Breast epithelium (tissue), 4 donors: ENCODE measurements at regions not wholly inside any gene's neighbourhood (a gene's known extent, or its start where the extent isn't known, plus 50 kb on each side); places are given as distances from the start of the nearest gene placed in this dataset.

Experiments used
- DNase-seq, 2 donors: peaks; one replicate each; pipeline ENCODE4 v3.0.0-alpha.2; 2019; ENCODE audit warnings: low spot score in 2 of 2
- H3K27ac ChIP-seq, 2 donors: fragments of 200-600 bp; sonication (generic) in 1 of 2; one replicate each; pipeline ENCODE4 v1.5.1; 2016 to 2019; ENCODE audit warnings: mild to moderate bottlenecking in 1 of 2
- H3K27me3 ChIP-seq, 2 donors: fragments of 200-600 bp; sonication (generic) in 1 of 2; one replicate each; pipeline versions ENCODE4 v1.5.1 to v1.6.0; 2017 to 2019; ENCODE audit warnings: control low read depth in 1 of 2, mild to moderate bottlenecking in 1 of 2
- H3K36me3 ChIP-seq: fragments of 200-600 bp; one replicate; pipeline ENCODE4 v1.5.1; 2019
- H3K4me1 ChIP-seq, 2 donors: fragments of 200-600 bp; sonication (generic); one replicate each; pipeline ENCODE4 v1.5.1; 2016 to 2019; ENCODE audit warnings: control low read depth in 1 of 2
- H3K4me3 ChIP-seq, 3 donors: fragments of 200-600 bp; sonication (generic); 1 replicate in 2 of 3; 2 replicates in 1 of 3; pipeline ENCODE4 v1.5.1; 2016 to 2019; ENCODE audit warnings: mild to moderate bottlenecking in 3 of 3, moderate library complexity in 2 of 3
- H3K9me3 ChIP-seq, 2 donors: fragments of 200-600 bp; sonication (generic) in 1 of 2; one replicate each; pipeline ENCODE4 v1.5.1; 2016 to 2019; ENCODE audit warnings: control low read depth in 1 of 2
- CTCF ChIP-seq, 3 donors: fragments of 450-650 bp; IDR thresholded peaks; one replicate each; pipeline ENCODE4 v1.5.1; 2016 to 2017; ENCODE audit warnings: antibody characterized with exemption in 3 of 3, mild to moderate bottlenecking in 3 of 3, moderate library complexity in 3 of 3
- POLR2A ChIP-seq: fragments of 450-650 bp; IDR thresholded peaks from one replicate; pipeline ENCODE4 v1.6.1; 2016; ENCODE audit warnings: antibody characterized with exemption, mild to moderate bottlenecking, moderate library complexity
- POLR2AphosphoS5 ChIP-seq, 3 donors: sonication (generic); formaldehyde crosslinking; IDR thresholded peaks; one replicate each; pipeline ENCODE4 v1.6.1; 2017; ENCODE audit warnings: antibody characterized with exemption in 3 of 3
- intact Hi-C: fragments of 100-400 bp; cut with DNase I; formaldehyde crosslinking; loops from one replicate; pipeline ENCODE4 v1.15.1; 2023; ENCODE audit warnings: low total_unique reads

DNA sequence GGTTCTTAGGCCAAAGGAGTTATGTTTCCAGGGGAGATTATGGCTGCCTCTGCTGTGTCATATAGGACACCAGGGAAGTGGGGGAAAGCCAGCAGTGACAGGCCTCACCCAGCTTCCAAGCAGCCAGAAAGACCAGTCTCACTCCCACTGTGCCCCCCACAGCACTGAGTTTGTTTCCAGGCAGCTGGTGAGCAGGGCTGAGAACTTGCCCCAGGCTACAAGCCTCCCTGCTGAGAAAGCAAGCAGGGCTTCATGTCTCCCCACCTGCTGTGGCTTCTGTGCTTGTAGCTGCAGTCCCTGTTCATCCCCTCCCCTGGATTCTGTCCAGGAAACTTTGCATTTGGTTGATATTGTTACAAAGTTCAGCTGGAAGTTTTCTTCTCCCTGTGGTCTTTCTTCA lies 376.3 kb downstream of the PDCD6IP start:
- intact Hi-C loops: no loop called here

GRCh38 chr3:34175636-34176176 lies 377.3 kb downstream of the PDCD6IP start:
- no peak overlapping the region for H3K27ac ChIP-seq
- no peak for TF ChIP-seq POLR2AphosphoS5 (IDR thresholded peaks at IDR 0.05)
- no peak for TF ChIP-seq CTCF (IDR thresholded peaks at IDR 0.05)
- TF ChIP-seq POLR2A: no peak
- no peak for DNase-seq
- H3K27me3 ChIP-seq: no peaks in the 10 kb centered on the region
- H3K36me3 ChIP-seq: no peaks in the 10 kb centered on the region
- peaks cover 0 to 4% of the 10 kb centered on the region in 2 donors for H3K9me3 ChIP-seq
- intact Hi-C loops: no loop called here
- H3K4me3 ChIP-seq: no peak overlapping the region
- no peaks in the 10 kb centered on the region for H3K4me1 ChIP-seq

More for the DNA sequence above, 376.3 kb downstream of the PDCD6IP start:
- Histone ChIP-seq H3K4me1 (no peaks in the 10 kb centered on the region), H3K27me3 (no peaks in the 10 kb centered on the region), H3K36me3 (no peaks in the 10 kb centered on the region), H3K4me3 (no peak overlapping the region), H3K27ac (no peak overlapping the region), H3K9me3 (peaks cover 0 to 4% of the 10 kb centered on the region in 2 donors)
- TF ChIP-seq POLR2AphosphoS5 (IDR thresholded peaks at IDR 0.05) (no peak), POLR2A (no peak), CTCF (IDR thresholded peaks at IDR 0.05) (no peak)
- no peak for DNase-seq

DNA sequence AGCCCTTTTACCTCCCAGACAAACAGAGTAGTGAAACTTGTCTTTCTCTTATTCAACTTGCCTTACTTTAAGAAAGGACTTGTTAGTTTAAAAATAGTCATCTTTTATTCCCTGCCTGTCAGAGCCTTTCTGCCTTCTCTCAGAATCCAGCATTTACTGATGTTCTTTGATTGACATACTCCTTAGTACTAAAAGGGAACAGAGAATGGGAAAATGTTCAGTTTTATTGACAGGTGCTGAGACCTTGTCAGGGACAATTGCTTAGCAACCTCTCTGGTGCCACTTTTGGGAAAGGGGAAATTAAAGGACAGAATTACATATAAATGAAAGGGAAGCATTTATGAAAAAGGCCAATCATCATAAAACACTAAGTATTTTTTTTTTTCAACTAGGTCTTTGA lies 378.3 kb downstream of the PDCD6IP start:
- Histone ChIP-seq H3K4me3 (no peak overlapping the region), H3K36me3 (no peaks in the 10 kb centered on the region), H3K27ac (no peak overlapping the region), H3K9me3 (peaks cover 0 to 4% of the 10 kb centered on the region in 2 donors), H3K4me1 (no peaks in the 10 kb centered on the region), H3K27me3 (no peaks in the 10 kb centered on the region)
- no peak for DNase-seq
- intact Hi-C loops: no loop called here
- TF ChIP-seq POLR2A: no peak
- no peak for TF ChIP-seq POLR2AphosphoS5 (IDR thresholded peaks at IDR 0.05)
- TF ChIP-seq CTCF (IDR thresholded peaks at IDR 0.05): no peak

- Histone ChIP-seq H3K36me3 (no peaks in the 10 kb centered on the region), H3K27me3 (no peaks in the 10 kb centered on the region), H3K4me3 (no peak overlapping the region), H3K4me1 (no peaks in the 10 kb centered on the region), H3K27ac (no peak overlapping the region), H3K9me3 (peaks cover 0 to 4% of the 10 kb centered on the region in 2 donors)
- TF ChIP-seq CTCF (IDR thresholded peaks at IDR 0.05): no peak
- TF ChIP-seq POLR2AphosphoS5 (IDR thresholded peaks at IDR 0.05): no peak
- no peak for TF ChIP-seq POLR2A
- intact Hi-C loops: no loop called here
- no peak for DNase-seq
These were observed 380.0 kb downstream of the PDCD6IP start for GRCh38 chr3:34178415-34178814.

- Histone ChIP-seq H3K27ac (no peak overlapping the region), H3K4me3 (no peak overlapping the region), H3K4me1 (no peaks in the 10 kb centered on the region), H3K27me3 (no peaks in the 10 kb centered on the region), H3K36me3 (no peaks in the 10 kb centered on the region), H3K9me3 (no peaks in the 10 kb centered on the region)
- DNase-seq: no peak
- intact Hi-C loops: no loop called here
- TF ChIP-seq POLR2A (no peak), POLR2AphosphoS5 (IDR thresholded peaks at IDR 0.05) (no peak), CTCF (IDR thresholded peaks at IDR 0.05) (no peak)
These were observed 381.3 kb downstream of the PDCD6IP start for GRCh38 chr3:34179716-34180115.
